Right renal pelvis (tissue), 4 donors: ENCODE measurements at regions not wholly inside any gene's neighbourhood (a gene's known extent, or its start where the extent isn't known, plus 50 kb on each side); places are given as distances from the start of the nearest gene placed in this dataset.
"Not testable (repeated sequence)": the region's sequence is repeated elsewhere in the genome, so short reads cannot be mapped to it uniquely, and the experiment has no call there.

ENCODE experiments used
- DNase-seq, 4 donors: peaks; one replicate each; pipeline ENCODE4 v3.0.0-alpha.2; 2013; ENCODE audit warnings: low read depth in 4 of 4, low spot score in 3 of 4, missing footprints in 1 of 4

- no peak for DNase-seq
Observed at GRCh38 chr5:111948092-111948841, 191.3 kb upstream of the NREP start.

GRCh38 chr5:111946556-111946955 is 189.6 kb upstream of the NREP start:
- no peak for DNase-seq

GRCh38 chr5:111945535-111945934 is 188.5 kb upstream of the NREP start:
- no peak for DNase-seq

GRCh38 chr5:111942661-111943401 is 185.8 kb upstream of the NREP start:
- DNase-seq: no peak

GRCh38 chr5:111942201-111942600 is 185.2 kb upstream of the NREP start:
- DNase-seq: no peak

GRCh38 chr5:111937094-111937493 is 180.1 kb upstream of the NREP start:
- no peak for DNase-seq

- DNase-seq: no peak
Observed at GRCh38 chr5:111935835-111936234, 178.8 kb upstream of the NREP start.

- DNase-seq: no peak
Observed at GRCh38 chr5:111935009-111935408, 178.0 kb upstream of the NREP start.

- DNase-seq: no peak
Observed at GRCh38 chr5:111934511-111934910, 177.5 kb upstream of the NREP start.

- no peak for DNase-seq
Observed at GRCh38 chr5:111933086-111933485, 176.1 kb upstream of the NREP start.

GRCh38 chr5:111932628-111933027 is 175.6 kb upstream of the NREP start:
- DNase-seq: no peak

- DNase-seq: no peak
Observed at GRCh38 chr5:111932199-111932598, 175.2 kb upstream of the NREP start.

- no peak for DNase-seq
Observed at GRCh38 chr5:111931655-111932054, 174.7 kb upstream of the NREP start.

GRCh38 chr5:111930905-111931461 is 174.0 kb upstream of the NREP start:
- DNase-seq: no peak

GRCh38 chr5:111930449-111930848 is 173.5 kb upstream of the NREP start:
- no peak for DNase-seq

- DNase-seq: no peak
Observed at GRCh38 chr5:111929867-111930266, 172.9 kb upstream of the NREP start.

- no peak for DNase-seq
Observed at GRCh38 chr5:111929261-111929660, 172.3 kb upstream of the NREP start.

- DNase-seq: no peak
Observed at GRCh38 chr5:111928511-111928910, 171.5 kb upstream of the NREP start.

GRCh38 chr5:111927191-111927590 is 170.2 kb upstream of the NREP start:
- DNase-seq: no peak

- no peak for DNase-seq
Observed at GRCh38 chr5:111926026-111926425, 169.0 kb upstream of the NREP start.

- no peak for DNase-seq
Observed at GRCh38 chr5:111922344-111922743, 165.3 kb upstream of the NREP start.

- not testable (repeated sequence) for DNase-seq
Observed at GRCh38 chr5:111921691-111922090, 164.7 kb upstream of the NREP start.
